Esophagus muscularis mucosa (tissue), 4 donors: ENCODE measurements at regions not wholly inside any gene's neighbourhood (a gene's known extent, or its start where the extent isn't known, plus 50 kb on each side); places are given as distances from the start of the nearest gene placed in this dataset.

Source experiments
- CTCF ChIP-seq, 3 experiments: fragments of 200-600 bp in 2 of 3; fragments of 450-650 bp in 1 of 3; sonication (generic) in 2 of 3; IDR thresholded peaks; one replicate each; pipeline ENCODE4 v1.5.1; 2017 to 2019; ENCODE audit warnings: antibody characterized with exemption in 3 of 3, mild to moderate bottlenecking in 2 of 3, moderate library complexity in 1 of 3
- EP300 ChIP-seq: sonication (generic); formaldehyde crosslinking; IDR thresholded peaks from one replicate; pipeline ENCODE4 v1.6.1; 2017; ENCODE audit warnings: antibody characterized with exemption
- POLR2A ChIP-seq: fragments of 450-650 bp; IDR thresholded peaks from one replicate; pipeline ENCODE4 v1.6.1; 2017; ENCODE audit warnings: antibody characterized with exemption, moderate library complexity, mild to moderate bottlenecking, low read depth
- POLR2AphosphoS5 ChIP-seq, 2 donors: sonication (generic); formaldehyde crosslinking; IDR thresholded peaks; one replicate each; pipeline ENCODE4 v1.6.1; 2017; ENCODE audit warnings: antibody characterized with exemption in 2 of 2

GRCh38 chr4:125522992-125523391 lies 208.2 kb downstream of the FAT4 start:
- TF ChIP-seq CTCF (IDR thresholded peaks at IDR 0.05) (no peak), POLR2A (no peak), EP300 (no peak), POLR2AphosphoS5 (IDR thresholded peaks at IDR 0.05) (no peak)
